Activated naive CD8-positive, alpha-beta T cell treated with anti-CD3 and anti-CD28 coated beads, Interleukin-2, amount 10 ng/mL, durations not matched to agents 7 days and 5 days (primary cell): ENCODE measurements at regions not wholly inside any gene's neighbourhood (a gene's known extent, or its start where the extent isn't known, plus 50 kb on each side); places are given as distances from the start of the nearest gene placed in this dataset.

Experiments used
- ATAC-seq: fragments of 150-1000 bp; cut with Tn5 transposase; one replicate; pipeline ENCODE4 v1.10.0; 2021; ENCODE audit warnings: low read depth, moderate library complexity
- POLR2A ChIA-PET: fragments of 350-600 bp; sonication (Branson Sonifier 250); formaldehyde crosslinking; loops from one replicate; lab custom pipeline; 2021; ENCODE audit warnings: antibody characterized with exemption; lab: Charles Lee
- DNase-seq: peaks from one replicate; pipeline ENCODE4 v3.0.0; 2021
- H3K27ac Mint-ChIP-seq: one replicate; pipeline ENCODE4 v1.8.0; 2022; ENCODE audit warnings: mild to moderate bottlenecking, mixed read lengths
- H3K27me3 Mint-ChIP-seq: one replicate; pipeline ENCODE4 v1.8.0; 2022; ENCODE audit warnings: mild to moderate bottlenecking, moderate library complexity, mixed read lengths
- H3K36me3 Mint-ChIP-seq: one replicate; pipeline ENCODE4 v1.8.0; 2021; ENCODE audit warnings: mild to moderate bottlenecking, mixed read lengths
- H3K4me1 Mint-ChIP-seq: one replicate; pipeline ENCODE4 v1.8.0; 2021; ENCODE audit warnings: mixed read lengths
- H3K4me3 Mint-ChIP-seq: one replicate; pipeline ENCODE4 v1.8.0; 2022; ENCODE audit warnings: mild to moderate bottlenecking, moderate library complexity, mixed read lengths
- H3K9me3 Mint-ChIP-seq: one replicate; pipeline ENCODE4 v1.8.0; 2021; ENCODE audit warnings: mixed read lengths

DNA sequence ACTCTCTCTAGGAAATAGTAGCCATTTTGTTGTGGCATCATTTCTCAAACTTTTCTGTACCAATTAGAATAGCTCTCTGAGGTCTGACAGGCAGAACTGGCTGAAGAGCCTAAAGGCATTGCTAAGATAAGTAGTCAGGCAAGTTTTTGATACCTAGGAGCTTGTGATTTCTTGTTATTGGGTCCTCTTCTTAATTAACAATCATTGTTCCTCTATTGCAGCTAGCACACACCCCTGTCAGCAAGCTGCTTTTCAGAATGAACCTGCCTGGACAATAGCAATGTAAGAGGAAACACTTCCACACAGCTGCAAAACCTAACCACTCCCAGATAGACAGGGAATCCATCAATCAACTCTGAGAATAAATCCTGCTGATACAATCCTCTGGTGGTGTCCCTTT, 403.9 kb upstream of the TBL1XR1 start:
- peaks cover 56% of the 10 kb centered on the region for H3K4me1 Mint-ChIP-seq
- H3K4me3 Mint-ChIP-seq = no peak overlapping the region
- no peak for DNase-seq
- POLR2A ChIA-PET = no interaction called here
- no peak for ATAC-seq
- peaks cover 16% of the 10 kb centered on the region for H3K36me3 Mint-ChIP-seq
- H3K27me3 Mint-ChIP-seq = no peaks in the 10 kb centered on the region
- no peak overlapping the region for H3K27ac Mint-ChIP-seq
- H3K9me3 Mint-ChIP-seq = peaks cover 12% of the 10 kb centered on the region

DNA sequence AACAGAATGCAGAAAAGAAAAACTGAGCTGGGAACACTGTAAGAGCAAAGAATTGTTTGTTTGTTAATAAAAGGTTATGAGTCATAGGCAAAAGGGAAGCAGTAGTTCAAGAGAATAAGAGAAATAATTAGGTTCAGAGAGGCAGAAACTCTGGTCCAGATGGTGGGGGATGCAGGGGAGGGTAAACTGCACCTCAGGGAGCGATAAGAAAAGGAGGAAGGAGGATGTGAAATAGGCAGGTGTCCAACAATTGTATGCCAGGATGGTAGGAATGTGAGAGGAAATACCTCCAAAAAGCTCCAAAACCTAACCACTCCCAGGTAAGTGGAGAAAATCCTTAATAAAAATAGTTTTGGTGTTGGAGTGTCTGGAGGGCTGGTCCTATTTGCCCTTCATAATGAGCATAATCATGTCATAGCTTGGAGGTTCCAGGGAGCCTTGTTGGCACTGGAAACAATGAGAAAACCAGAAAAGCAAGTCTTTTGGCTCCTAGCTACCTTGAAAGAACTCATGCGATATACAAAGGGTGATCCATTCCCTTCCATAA, 405.4 kb upstream of the TBL1XR1 start:
- H3K27me3 Mint-ChIP-seq = no peaks in the 10 kb centered on the region
- ATAC-seq (no peak), DNase-seq (no peak)
- POLR2A ChIA-PET = interaction anchor here (0.5 kb wide), 1 partner anchor 65 kb away, joined by 3 read pairs; no protein-coding TSS in a partner anchor
- no peak overlapping the region for H3K27ac Mint-ChIP-seq
- peaks cover 12% of the 10 kb centered on the region for H3K9me3 Mint-ChIP-seq
- H3K4me3 Mint-ChIP-seq = no peak overlapping the region
- H3K4me1 Mint-ChIP-seq = peaks cover 46% of the 10 kb centered on the region
- peaks cover 16% of the 10 kb centered on the region for H3K36me3 Mint-ChIP-seq

DNA sequence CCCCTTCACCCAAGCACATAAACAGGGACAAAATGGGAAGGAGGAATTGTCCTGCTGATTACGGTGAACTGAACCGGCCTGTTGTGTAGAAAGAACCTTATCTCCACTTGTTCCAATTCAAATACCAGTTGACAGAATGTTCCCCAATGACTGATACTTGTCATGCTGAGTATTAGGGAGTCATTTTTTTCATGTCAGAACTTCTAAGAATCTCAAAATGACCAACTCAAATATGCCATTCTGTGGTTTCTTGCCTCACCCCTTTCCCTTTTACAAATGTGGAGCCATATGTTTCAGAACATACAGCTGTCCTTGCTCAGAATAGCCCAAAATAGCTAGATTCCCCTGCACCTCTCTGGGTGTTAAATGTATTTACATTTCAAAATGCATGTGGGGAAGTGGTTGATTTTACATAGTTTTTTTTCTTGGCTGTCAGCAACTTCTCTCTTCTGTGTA, 405.9 kb upstream of the TBL1XR1 start:
- peaks cover 41% of the 10 kb centered on the region for H3K4me1 Mint-ChIP-seq
- peaks cover 16% of the 10 kb centered on the region for H3K36me3 Mint-ChIP-seq
- H3K27ac Mint-ChIP-seq = no peak overlapping the region
- POLR2A ChIA-PET = interaction anchor here (0.5 kb wide), 1 partner anchor 66 kb away, joined by 3 read pairs; no protein-coding TSS in a partner anchor
- H3K4me3 Mint-ChIP-seq = no peak overlapping the region
- ATAC-seq (no peak), DNase-seq (no peak)
- no peaks in the 10 kb centered on the region for H3K27me3 Mint-ChIP-seq
- peaks cover 12% of the 10 kb centered on the region for H3K9me3 Mint-ChIP-seq

DNA sequence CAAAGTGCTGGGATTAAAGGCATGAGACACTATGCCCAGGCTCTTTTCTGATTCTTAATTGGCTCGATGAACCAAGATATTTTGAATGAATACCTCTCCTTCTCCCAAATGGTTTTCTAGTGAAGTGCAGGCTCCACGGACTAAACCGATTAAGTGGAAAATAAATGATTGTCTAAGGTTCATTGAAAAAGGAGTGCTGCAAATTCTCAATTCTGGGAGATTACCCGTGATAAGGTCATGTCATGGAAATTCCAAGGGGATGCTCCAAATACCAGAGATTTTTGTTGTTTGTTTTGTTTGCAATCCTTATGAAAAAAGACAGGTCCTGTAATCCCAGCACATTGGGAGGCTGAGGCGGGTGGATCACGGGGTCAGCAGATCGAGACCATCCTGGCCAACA, 406.9 kb upstream of the TBL1XR1 start:
- POLR2A ChIA-PET = no interaction called here

DNA sequence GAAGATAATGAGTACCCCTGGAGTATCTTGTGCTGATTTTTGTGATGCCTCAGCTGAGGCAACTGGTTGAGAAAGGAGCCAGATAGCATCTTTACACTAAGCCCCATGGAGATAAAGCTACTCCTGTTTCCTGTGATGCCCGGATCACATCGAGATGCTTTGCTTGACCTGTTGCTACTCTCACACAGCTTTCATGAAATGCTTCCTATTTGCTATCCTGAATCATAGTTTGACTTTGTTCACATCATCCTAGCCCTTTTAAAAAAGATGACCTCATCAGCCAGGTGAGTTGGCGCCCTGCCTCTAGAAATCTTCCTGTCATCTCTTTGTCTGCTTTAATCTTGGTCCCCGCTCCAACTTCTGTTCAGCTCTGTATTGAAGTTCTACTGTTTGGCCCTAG, 409.6 kb upstream of the TBL1XR1 start:
- no peak overlapping the region for H3K4me3 Mint-ChIP-seq
- H3K9me3 Mint-ChIP-seq = peaks cover 12% of the 10 kb centered on the region
- no peak overlapping the region for H3K27ac Mint-ChIP-seq
- H3K36me3 Mint-ChIP-seq = peaks cover 10% of the 10 kb centered on the region
- peaks cover 18% of the 10 kb centered on the region for H3K4me1 Mint-ChIP-seq
- ATAC-seq = no peak
- POLR2A ChIA-PET = no interaction called here
- no peak for DNase-seq
- no peaks in the 10 kb centered on the region for H3K27me3 Mint-ChIP-seq

More for the DNA sequence above, 406.9 kb upstream of the TBL1XR1 start:
- ATAC-seq (no peak), DNase-seq (no peak)
- H3K9me3 Mint-ChIP-seq = peaks cover 12% of the 10 kb centered on the region
- H3K27me3 Mint-ChIP-seq = no peaks in the 10 kb centered on the region
- H3K27ac Mint-ChIP-seq = no peak overlapping the region
- H3K36me3 Mint-ChIP-seq = peaks cover 14% of the 10 kb centered on the region
- H3K4me3 Mint-ChIP-seq = no peak overlapping the region
- peaks cover 30% of the 10 kb centered on the region for H3K4me1 Mint-ChIP-seq

DNA sequence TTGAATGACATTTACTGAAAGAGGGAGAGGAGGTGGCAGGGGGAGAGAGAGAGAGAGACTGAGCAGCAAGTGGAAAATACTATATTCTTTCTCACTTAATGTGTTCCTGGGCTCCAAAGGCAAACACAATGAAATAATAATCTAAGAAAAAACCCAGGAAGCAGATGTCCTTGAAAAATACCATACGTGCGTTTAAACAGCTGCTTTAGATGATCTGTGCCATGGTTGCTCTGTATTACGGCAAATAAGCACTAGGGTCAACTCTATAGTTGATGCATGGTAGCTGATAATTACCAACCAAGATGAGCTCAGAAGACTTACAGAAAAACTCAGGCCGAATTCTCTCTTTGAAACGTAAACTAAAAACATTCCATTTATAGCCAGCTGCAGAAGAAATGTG, 410.3 kb upstream of the TBL1XR1 start:
- Mint-ChIP-seq H3K4me1 (peaks cover 13% of the 10 kb centered on the region), H3K27me3 (no peaks in the 10 kb centered on the region), H3K9me3 (peaks cover 8% of the 10 kb centered on the region), H3K36me3 (peaks cover 10% of the 10 kb centered on the region), H3K27ac (no peak overlapping the region), H3K4me3 (no peak overlapping the region)
- POLR2A ChIA-PET = interaction anchor here (0.5 kb wide), 1 partner anchor 388 kb away, joined by 3 read pairs; no protein-coding TSS in a partner anchor
- DNase-seq (no peak), ATAC-seq (no peak)

DNA sequence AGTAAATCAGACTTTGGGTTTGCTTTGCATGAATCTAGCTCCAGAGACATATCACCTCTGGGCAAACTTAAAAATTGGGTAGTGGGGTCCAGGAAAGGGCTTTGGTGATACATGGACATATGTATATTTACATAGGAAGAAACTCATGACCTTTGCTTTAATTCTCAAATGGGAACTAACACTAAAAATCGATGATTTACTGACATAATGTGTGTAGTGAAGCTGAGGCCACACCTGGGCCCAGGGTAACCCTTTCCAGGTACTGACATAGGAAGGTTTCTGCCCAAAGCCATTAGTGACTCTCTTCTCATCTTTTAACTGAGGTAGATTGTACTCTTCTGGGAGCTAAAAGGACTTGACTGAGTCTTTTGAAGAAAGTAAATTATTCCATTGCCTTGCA, 411.2 kb upstream of the TBL1XR1 start:
- Mint-ChIP-seq H3K9me3 (peaks cover 8% of the 10 kb centered on the region), H3K4me1 (peaks cover 8% of the 10 kb centered on the region), H3K27me3 (no peaks in the 10 kb centered on the region), H3K4me3 (no peak overlapping the region), H3K27ac (no peak overlapping the region), H3K36me3 (peaks cover 7% of the 10 kb centered on the region)
- ATAC-seq (no peak), DNase-seq (no peak)
- POLR2A ChIA-PET = no interaction called here

DNA sequence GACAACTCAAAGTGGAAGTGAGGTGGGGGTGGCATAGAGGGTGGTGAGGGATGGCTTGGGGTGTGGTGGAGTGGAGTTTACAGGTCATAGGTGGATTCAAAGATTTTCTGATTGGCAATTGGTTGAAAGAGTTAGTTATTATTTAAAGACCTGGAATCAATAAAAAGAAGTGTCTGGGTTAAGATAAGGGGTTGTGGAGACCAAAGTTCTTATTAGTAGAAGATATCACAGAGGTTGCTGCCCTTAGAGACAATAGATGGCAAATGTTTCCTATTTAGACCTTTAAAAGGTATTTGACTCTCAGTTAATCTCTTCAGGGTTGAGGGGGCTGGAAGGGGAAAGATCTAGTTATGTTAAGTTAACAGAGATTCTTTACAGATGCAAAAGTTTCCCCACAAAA, 412.3 kb upstream of the TBL1XR1 start:
- ATAC-seq (no peak), DNase-seq (no peak)
- H3K4me1 Mint-ChIP-seq = peaks cover 5% of the 10 kb centered on the region
- no peak overlapping the region for H3K27ac Mint-ChIP-seq
- H3K27me3 Mint-ChIP-seq = no peaks in the 10 kb centered on the region
- H3K9me3 Mint-ChIP-seq = peaks cover 7% of the 10 kb centered on the region
- H3K4me3 Mint-ChIP-seq = no peak overlapping the region
- H3K36me3 Mint-ChIP-seq = peaks cover 10% of the 10 kb centered on the region
- POLR2A ChIA-PET = no interaction called here

DNA sequence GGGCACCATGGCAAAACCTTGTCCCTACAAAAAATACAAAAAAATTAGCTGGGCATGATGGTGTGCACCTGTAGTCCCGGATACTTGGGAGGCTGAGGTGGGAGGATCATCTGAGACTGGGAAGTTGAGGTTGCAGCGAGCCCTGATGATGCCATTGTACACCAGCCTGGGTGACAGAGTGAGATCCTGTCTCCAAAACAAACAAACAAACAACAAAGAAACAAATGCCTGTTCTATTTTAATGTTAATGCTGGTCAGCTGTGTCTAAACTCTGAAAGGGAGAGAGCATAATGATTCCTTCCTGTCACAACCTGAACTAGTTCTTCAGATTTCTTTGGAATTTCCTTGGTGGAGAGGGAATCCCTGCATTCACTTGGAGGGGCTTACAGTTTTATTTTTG, 413.0 kb upstream of the TBL1XR1 start:
- Mint-ChIP-seq H3K4me1 (peaks cover 8% of the 10 kb centered on the region), H3K27ac (no peak overlapping the region), H3K9me3 (peaks cover 4% of the 10 kb centered on the region), H3K4me3 (no peak overlapping the region), H3K36me3 (peaks cover 7% of the 10 kb centered on the region), H3K27me3 (no peaks in the 10 kb centered on the region)
- no peak for ATAC-seq
- POLR2A ChIA-PET = no interaction called here
- no peak for DNase-seq

DNA sequence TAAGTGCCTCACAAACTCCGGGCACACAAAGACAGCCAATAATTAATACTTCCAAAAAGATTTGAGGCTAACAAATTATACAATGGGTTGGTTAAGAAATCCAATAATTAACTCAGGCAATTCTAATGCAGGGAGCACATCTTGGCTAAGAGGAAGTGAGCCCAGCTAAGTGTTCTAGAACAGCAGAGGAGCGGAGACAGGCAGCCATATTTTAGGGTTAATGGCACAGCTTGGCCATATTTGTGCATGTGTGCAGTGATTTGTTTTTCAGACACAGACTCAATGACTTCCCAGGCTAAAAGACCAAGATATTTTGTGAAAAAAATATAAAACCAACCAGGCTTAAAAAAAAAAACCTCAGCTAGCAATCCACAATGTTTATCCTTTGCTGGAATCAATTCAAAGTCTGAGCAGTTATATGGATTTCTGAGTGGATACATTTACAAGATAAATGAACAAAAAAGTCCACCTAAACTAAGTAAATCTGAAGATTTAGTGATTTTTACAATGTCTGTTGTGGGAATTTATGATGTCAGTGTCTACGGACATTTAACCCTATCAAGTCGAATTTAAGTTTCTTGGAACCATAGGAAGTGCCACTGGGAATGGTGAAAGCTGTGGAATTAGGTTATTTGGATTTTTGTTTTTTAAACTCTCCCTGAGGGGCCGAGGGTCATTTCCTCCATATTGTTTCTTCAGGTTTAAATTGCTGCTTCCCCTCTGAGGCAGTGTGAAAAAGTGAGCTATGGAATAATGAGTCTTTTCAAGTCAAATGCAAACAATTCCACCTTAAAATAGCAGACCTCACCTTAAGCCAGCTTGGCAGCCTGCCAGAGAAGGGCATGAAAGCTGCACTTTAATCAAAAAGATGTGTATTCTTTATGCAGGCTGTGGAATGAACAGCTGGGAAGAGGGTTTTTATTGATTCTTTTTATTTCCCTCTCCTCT, 413.7 kb upstream of the TBL1XR1 start:
- Mint-ChIP-seq H3K27ac (no peak overlapping the region), H3K36me3 (peaks cover 5% of the 10 kb centered on the region), H3K9me3 (peaks cover 2% of the 10 kb centered on the region), H3K4me1 (peaks cover 8% of the 10 kb centered on the region), H3K4me3 (no peak overlapping the region), H3K27me3 (no peaks in the 10 kb centered on the region)
- ATAC-seq = no peak
- no peak for DNase-seq
- POLR2A ChIA-PET = no interaction called here

DNA sequence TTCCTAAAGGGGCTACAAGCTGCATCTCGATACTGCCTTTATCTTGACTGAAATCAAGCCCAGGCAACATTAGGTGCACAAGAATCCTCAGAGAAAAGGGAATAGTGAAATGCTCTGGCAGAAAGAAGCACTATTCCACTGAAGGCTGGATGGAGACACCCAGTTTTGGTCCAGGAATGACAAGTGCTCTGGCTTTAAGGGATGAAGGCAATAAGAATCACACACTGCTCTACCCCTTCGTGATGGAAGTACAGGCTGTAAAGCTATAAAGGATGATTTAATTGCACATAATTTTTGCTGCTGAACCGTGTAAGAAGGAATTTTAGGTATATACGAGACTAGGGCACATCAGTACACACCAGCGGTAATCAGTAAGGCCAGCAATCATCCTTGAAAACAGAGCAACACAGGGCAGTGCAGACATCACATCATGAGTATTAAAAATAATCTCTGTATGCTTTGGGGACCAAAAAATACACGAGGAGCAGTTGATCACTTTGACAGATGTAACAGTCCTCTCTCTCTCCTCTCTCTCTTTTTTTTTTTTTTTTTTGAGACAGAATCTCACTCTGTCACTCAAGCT, 414.6 kb upstream of the TBL1XR1 start:
- Mint-ChIP-seq H3K27me3 (no peaks in the 10 kb centered on the region), H3K27ac (no peak overlapping the region), H3K4me3 (no peak overlapping the region), H3K9me3 (peaks cover 2% of the 10 kb centered on the region), H3K36me3 (peaks cover 5% of the 10 kb centered on the region), H3K4me1 (peaks cover 8% of the 10 kb centered on the region)
- DNase-seq (no peak), ATAC-seq (no peak)
- POLR2A ChIA-PET = no interaction called here

DNA sequence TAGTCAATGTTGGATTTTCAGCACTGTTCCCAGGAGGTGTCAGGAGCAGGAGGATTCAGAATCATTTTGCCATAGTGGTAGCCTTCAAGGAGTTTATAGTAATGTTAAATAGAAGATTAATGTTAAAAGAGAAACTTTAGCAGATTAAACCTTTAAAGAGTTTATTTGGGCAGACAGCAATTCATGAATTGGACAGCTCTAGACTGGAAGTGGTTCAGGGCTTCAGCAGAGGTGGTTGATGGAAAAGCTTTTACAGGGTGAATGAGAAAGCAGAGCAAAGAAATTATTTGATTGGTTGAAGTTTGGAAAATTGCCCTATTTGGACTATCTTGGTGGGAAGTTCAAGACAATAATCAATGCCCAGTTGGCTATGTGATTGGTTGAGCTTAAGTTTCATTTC, 416.6 kb upstream of the TBL1XR1 start:
- Mint-ChIP-seq H3K4me3 (no peak overlapping the region), H3K9me3 (peaks cover 2% of the 10 kb centered on the region), H3K27ac (peak overlapping the region; percentile 45), H3K4me1 (peaks cover 4% of the 10 kb centered on the region), H3K27me3 (no peaks in the 10 kb centered on the region), H3K36me3 (peaks cover 5% of the 10 kb centered on the region)
- no peak for ATAC-seq
- DNase-seq = no peak
- POLR2A ChIA-PET = interaction anchor here (0.7 kb wide), 1 partner anchor 20 kb away, joined by 6 read pairs; no protein-coding TSS in a partner anchor

DNA sequence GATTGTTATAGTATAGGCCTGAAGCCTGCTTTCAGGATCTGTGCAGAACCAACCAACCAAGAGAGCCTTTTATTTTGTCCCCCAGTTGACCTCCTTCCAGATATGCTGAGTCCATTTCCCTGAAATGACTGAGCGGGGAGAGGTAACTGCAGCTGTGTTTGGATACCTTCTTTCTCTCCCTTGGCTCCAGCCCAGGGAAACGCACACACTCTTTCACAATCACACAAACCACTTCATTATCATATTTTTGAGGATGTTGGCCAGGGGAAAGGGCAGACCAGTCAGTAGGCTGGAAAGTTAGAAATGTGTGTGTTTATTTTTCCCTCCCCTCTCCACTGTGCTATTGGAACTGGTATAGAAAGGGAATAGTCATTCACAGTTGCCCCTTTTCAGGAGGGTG, 417.7 kb upstream of the TBL1XR1 start:
- no peaks in the 10 kb centered on the region for H3K27me3 Mint-ChIP-seq
- DNase-seq (no peak), ATAC-seq (no peak)
- H3K4me1 Mint-ChIP-seq = peaks cover 4% of the 10 kb centered on the region
- POLR2A ChIA-PET = interaction anchor here (0.6 kb wide), 1 partner anchor 20 kb away, joined by 3 read pairs; no protein-coding TSS in a partner anchor
- H3K27ac Mint-ChIP-seq = no peak overlapping the region
- H3K36me3 Mint-ChIP-seq = peaks cover 5% of the 10 kb centered on the region
- peaks cover 2% of the 10 kb centered on the region for H3K9me3 Mint-ChIP-seq
- no peak overlapping the region for H3K4me3 Mint-ChIP-seq
